Kidney (tissue), 13 donors: ENCODE measurements at regions not wholly inside any gene's neighbourhood (a gene's known extent, or its start where the extent isn't known, plus 50 kb on each side); places are given as distances from the start of the nearest gene placed in this dataset.

Experiments used
- DNase-seq, 5 donors: peaks; one replicate each; pipeline ENCODE4 v3.0.0-alpha.2; 2013 to 2020
- FAIRE-seq: peaks from 2 replicates; lab custom pipeline; 2012; peaks lifted over from hg19 to GRCh38; lab: Jason Lieb, UNC
- H3K27ac ChIP-seq, 2 donors: one replicate each; pipeline ENCODE4 v1.7.0; 2013; ENCODE audit warnings: low read depth in 2 of 2, low read length in 2 of 2, inconsistent platforms in 1 of 2
- H3K27me3 ChIP-seq: one replicate; pipeline ENCODE4 v1.7.1; 2013; ENCODE audit warnings: low read length, inconsistent platforms; ENCODE audit not compliant: control insufficient read depth, insufficient read depth
- H3K36me3 ChIP-seq, 3 donors: one replicate each; pipeline versions ENCODE4 v1.7.0 to v1.7.1; 2013; ENCODE audit warnings: low read length in 3 of 3, control low read depth in 1 of 3, inconsistent platforms in 1 of 3; ENCODE audit not compliant: insufficient read depth in 3 of 3, control insufficient read depth in 2 of 3
- H3K4me1 ChIP-seq, 3 donors: one replicate each; pipeline versions ENCODE4 v1.7.0 to v1.7.1; 2013; ENCODE audit warnings: low read length in 3 of 3, inconsistent platforms in 1 of 3, low read depth in 1 of 3; ENCODE audit not compliant: control insufficient read depth in 2 of 3, insufficient read depth in 2 of 3
- H3K4me3 ChIP-seq, 3 donors: one replicate each; pipeline versions ENCODE4 v1.7.0 to v1.8.1; 2013; ENCODE audit warnings: low read length in 3 of 3, control low read depth in 1 of 3, inconsistent platforms in 1 of 3
- H3K9ac ChIP-seq, 3 donors: one replicate each; pipeline versions ENCODE4 v1.7.0 to v1.7.1; 2013; ENCODE audit warnings: low read length in 3 of 3, control low read depth in 1 of 3, inconsistent platforms in 1 of 3
- H3K9me3 ChIP-seq, 3 donors: one replicate each; pipeline versions ENCODE4 v1.7.0 to v1.7.1; 2013; ENCODE audit warnings: low read length in 3 of 3, control low read depth in 1 of 3, inconsistent platforms in 1 of 3; ENCODE audit not compliant: control insufficient read depth in 2 of 3, insufficient read depth in 1 of 3
- intact Hi-C: fragments of 100-400 bp; cut with DNase I; formaldehyde crosslinking; loops from one replicate; pipeline ENCODE4 v1.11.1; 2022
- TF ChIP-seq, protein P1 (sequence below): IDR thresholded peaks from 3 replicates; pipeline ENCODE4 v1.5.1; 2012; ENCODE audit warnings: mild to moderate bottlenecking, moderate library complexity, borderline replicate concordance; ENCODE audit not compliant: insufficient read depth; ENCODE audit errors: extremely low read depth
- donor health status: control.
- donor health status: control.
- donor health status: control.
- donor health status: control.
- donor health status: control.
- donor health status: DM: yes; HTN: yes; CAD: no.
- donor health status: Normal renal cell carcinoma (clear cell type).

DNA sequence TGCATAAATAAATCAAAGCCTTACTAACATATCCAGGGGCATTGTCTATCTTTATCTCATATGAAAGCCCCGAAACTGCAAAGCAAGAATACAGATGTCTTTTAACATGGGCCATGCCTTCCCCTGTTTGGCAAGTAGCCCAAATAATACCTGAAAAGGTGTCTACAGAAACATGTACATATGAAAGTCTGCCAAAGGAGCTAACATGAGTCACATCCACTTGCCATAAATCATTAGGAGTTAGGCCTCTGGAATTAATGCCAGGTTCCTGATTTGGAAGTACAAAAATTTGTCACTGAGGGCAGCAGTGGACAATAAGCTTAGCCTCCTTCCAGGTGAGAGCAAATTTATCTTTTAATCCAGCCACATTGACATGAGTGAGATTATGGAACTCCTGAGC, 85.5 kb upstream of the PGR start:
- Histone ChIP-seq H3K9ac (no peak overlapping the region), H3K4me1 (no peaks in the 10 kb centered on the region), H3K27ac (no peak overlapping the region), H3K9me3 (peaks cover 0 to 4% (median 3%) of the 10 kb centered on the region in 3 donors), H3K4me3 (no peak overlapping the region), H3K36me3 (no peaks in the 10 kb centered on the region), H3K27me3 (no peaks in the 10 kb centered on the region)
- intact Hi-C loops: no loop called here
- no peak for DNase-seq
- no peak for FAIRE-seq
- TF ChIP-seq, protein P1, sequence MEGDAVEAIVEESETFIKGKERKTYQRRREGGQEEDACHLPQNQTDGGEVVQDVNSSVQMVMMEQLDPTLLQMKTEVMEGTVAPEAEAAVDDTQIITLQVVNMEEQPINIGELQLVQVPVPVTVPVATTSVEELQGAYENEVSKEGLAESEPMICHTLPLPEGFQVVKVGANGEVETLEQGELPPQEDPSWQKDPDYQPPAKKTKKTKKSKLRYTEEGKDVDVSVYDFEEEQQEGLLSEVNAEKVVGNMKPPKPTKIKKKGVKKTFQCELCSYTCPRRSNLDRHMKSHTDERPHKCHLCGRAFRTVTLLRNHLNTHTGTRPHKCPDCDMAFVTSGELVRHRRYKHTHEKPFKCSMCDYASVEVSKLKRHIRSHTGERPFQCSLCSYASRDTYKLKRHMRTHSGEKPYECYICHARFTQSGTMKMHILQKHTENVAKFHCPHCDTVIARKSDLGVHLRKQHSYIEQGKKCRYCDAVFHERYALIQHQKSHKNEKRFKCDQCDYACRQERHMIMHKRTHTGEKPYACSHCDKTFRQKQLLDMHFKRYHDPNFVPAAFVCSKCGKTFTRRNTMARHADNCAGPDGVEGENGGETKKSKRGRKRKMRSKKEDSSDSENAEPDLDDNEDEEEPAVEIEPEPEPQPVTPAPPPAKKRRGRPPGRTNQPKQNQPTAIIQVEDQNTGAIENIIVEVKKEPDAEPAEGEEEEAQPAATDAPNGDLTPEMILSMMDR: no peak

DNA sequence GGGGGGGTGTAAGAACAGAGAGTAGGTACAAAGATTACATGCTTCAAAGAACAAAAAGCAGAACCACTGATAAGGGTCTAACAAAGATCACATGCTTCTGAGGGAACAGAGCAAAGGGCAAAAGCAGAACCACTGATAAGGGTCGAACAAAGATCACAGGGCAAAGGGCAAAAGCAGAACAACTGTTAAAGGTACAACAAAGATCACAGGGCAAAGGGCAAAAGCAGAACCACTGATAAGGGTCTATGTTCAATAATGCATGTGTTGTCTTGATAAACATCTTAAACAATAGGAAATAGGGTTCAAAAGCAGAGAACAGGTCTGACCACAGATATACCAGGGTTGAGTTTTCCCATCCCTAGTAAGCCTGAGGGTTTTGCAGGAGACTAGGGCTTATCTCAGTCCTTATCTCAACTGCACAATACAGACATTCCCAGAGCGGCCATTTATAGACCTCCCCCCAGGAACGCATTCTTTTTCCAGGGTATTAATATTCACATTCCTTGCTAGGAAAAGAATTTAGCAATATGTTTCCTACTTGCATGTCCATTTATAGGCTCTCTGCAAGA, 81.9 kb upstream of the PGR start:
- Histone ChIP-seq H3K36me3 (no peaks in the 10 kb centered on the region), H3K9ac (no peak overlapping the region), H3K4me3 (no peak overlapping the region), H3K27me3 (no peaks in the 10 kb centered on the region), H3K27ac (no peak overlapping the region), H3K4me1 (no peaks in the 10 kb centered on the region), H3K9me3 (peaks cover 0 to 6% (median 3%) of the 10 kb centered on the region in 3 donors)
- TF ChIP-seq, protein P1: no peak
- intact Hi-C loops: no loop called here
- FAIRE-seq (no peak), DNase-seq (no peak)

GRCh38 chr11:101202614-101203013, 73.0 kb upstream of the PGR start:
- FAIRE-seq (no peak), DNase-seq (no peak)
- Histone ChIP-seq H3K9me3 (no peaks in the 10 kb centered on the region), H3K27ac (no peak overlapping the region), H3K4me3 (no peak overlapping the region), H3K36me3 (no peaks in the 10 kb centered on the region), H3K27me3 (no peaks in the 10 kb centered on the region), H3K4me1 (no peaks in the 10 kb centered on the region), H3K9ac (no peak overlapping the region)
- intact Hi-C loops: no loop called here
- TF ChIP-seq, protein P1: no peak

- no peak overlapping the region for H3K9ac ChIP-seq
- H3K36me3 ChIP-seq: no peaks in the 10 kb centered on the region
- H3K4me1 ChIP-seq: no peaks in the 10 kb centered on the region
- TF ChIP-seq, protein P1: no peak
- H3K27me3 ChIP-seq: no peaks in the 10 kb centered on the region
- intact Hi-C loops: no loop called here
- no peaks in the 10 kb centered on the region for H3K9me3 ChIP-seq
- DNase-seq (no peak), FAIRE-seq (no peak)
- H3K4me3 ChIP-seq: no peak overlapping the region
- H3K27ac ChIP-seq: no peak overlapping the region
Measured at GRCh38 chr11:101199416-101199815, 69.8 kb upstream of the PGR start.
